PC-3 (cell line): ENCODE measurements at regions not wholly inside any gene's neighbourhood (a gene's known extent, or its start where the extent isn't known, plus 50 kb on each side); places are given as distances from the start of the nearest gene placed in this dataset.

Source experiments
- EZH2phosphoT487 ChIP-seq: fragments of 300-600 bp; sonication (generic); IDR thresholded peaks from 2 replicates; pipeline ENCODE4 v1.6.1; 2018; ENCODE audit warnings: mild to moderate bottlenecking, antibody characterized with exemption, low read length, borderline replicate concordance
- TF ChIP-seq, protein P1 (sequence below): fragments of 300-600 bp; sonication (generic); conservative IDR thresholded peaks from 2 replicates; pipeline ENCODE4 v1.5.1; 2017; ENCODE audit warnings: antibody characterized with exemption, low read depth, mild to moderate bottlenecking, low read length

DNA sequence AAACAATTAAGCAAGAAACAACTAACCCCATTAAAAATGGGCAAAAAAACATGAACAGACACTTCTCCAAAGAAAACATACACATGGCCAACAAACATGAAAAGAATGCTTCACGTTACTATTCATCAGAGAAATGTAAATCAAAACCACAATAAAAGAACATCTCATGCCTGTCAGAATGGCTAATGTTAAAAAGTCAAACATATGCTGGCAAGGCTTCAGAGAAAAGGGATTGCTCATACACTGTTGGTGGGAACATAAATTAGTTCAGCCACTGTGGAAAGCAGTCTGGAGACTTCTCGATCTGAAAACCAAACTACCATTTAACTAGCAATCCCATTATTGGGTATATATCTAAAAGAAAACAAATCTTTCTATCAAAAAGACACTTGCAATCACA lies 217.5 kb downstream of the TINAG start:
- TF ChIP-seq, protein P1, sequence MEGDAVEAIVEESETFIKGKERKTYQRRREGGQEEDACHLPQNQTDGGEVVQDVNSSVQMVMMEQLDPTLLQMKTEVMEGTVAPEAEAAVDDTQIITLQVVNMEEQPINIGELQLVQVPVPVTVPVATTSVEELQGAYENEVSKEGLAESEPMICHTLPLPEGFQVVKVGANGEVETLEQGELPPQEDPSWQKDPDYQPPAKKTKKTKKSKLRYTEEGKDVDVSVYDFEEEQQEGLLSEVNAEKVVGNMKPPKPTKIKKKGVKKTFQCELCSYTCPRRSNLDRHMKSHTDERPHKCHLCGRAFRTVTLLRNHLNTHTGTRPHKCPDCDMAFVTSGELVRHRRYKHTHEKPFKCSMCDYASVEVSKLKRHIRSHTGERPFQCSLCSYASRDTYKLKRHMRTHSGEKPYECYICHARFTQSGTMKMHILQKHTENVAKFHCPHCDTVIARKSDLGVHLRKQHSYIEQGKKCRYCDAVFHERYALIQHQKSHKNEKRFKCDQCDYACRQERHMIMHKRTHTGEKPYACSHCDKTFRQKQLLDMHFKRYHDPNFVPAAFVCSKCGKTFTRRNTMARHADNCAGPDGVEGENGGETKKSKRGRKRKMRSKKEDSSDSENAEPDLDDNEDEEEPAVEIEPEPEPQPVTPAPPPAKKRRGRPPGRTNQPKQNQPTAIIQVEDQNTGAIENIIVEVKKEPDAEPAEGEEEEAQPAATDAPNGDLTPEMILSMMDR, result no peak
- no peak for TF ChIP-seq EZH2phosphoT487
